Peyer's patch (tissue), 4 donors: ENCODE measurements at regions not wholly inside any gene's neighbourhood (a gene's known extent, or its start where the extent isn't known, plus 50 kb on each side); places are given as distances from the start of the nearest gene placed in this dataset.

Experiments
- POLR2A ChIP-seq, 2 donors: fragments of 450-650 bp; IDR thresholded peaks; one replicate each; pipeline ENCODE4 v1.5.1; 2017; ENCODE audit warnings: antibody characterized with exemption in 2 of 2, mild to moderate bottlenecking in 2 of 2, moderate library complexity in 2 of 2
- TF ChIP-seq, protein P1 (sequence below), 6 experiments: fragments of 450-650 bp in 4 of 6; fragments of 200-600 bp in 2 of 6; sonication (generic) in 1 of 6; IDR thresholded peaks; one replicate each; pipeline ENCODE4 v1.5.1; 2017 to 2019; ENCODE audit warnings: antibody characterized with exemption in 6 of 6, mild to moderate bottlenecking in 3 of 6, moderate library complexity in 1 of 6

DNA sequence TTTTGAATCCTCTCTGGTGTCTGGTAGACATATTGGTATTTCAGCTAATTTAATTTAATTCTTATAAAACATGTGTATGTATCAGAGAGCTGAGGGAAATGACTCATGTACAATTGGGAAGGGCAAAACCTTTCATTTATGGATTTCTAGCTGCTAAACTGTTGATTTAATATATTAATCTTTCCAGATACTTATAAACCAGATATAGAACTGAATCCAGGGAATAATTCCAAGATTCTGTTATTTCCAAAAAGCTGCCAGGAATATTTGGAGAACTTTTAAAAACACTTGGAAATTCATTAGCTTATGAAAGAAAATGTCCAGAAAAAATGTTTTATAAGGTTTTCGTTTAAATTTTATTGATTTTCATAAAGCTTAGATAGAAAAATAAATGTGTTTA is 295.5 kb downstream of the YTHDC2 start:
- TF ChIP-seq, protein P1, sequence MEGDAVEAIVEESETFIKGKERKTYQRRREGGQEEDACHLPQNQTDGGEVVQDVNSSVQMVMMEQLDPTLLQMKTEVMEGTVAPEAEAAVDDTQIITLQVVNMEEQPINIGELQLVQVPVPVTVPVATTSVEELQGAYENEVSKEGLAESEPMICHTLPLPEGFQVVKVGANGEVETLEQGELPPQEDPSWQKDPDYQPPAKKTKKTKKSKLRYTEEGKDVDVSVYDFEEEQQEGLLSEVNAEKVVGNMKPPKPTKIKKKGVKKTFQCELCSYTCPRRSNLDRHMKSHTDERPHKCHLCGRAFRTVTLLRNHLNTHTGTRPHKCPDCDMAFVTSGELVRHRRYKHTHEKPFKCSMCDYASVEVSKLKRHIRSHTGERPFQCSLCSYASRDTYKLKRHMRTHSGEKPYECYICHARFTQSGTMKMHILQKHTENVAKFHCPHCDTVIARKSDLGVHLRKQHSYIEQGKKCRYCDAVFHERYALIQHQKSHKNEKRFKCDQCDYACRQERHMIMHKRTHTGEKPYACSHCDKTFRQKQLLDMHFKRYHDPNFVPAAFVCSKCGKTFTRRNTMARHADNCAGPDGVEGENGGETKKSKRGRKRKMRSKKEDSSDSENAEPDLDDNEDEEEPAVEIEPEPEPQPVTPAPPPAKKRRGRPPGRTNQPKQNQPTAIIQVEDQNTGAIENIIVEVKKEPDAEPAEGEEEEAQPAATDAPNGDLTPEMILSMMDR (IDR thresholded peaks at IDR 0.05) = no peak
- no peak for TF ChIP-seq POLR2A (IDR thresholded peaks at IDR 0.05)
